OCI-LY3 (cell line): ENCODE measurements at regions not wholly inside any gene's neighbourhood (a gene's known extent, or its start where the extent isn't known, plus 50 kb on each side); places are given as distances from the start of the nearest gene placed in this dataset.

ENCODE experiments used
- CTCF ChIP-seq: fragments of 200-600, 300-600 bp; sonication (generic); IDR thresholded peaks from 2 replicates; pipeline ENCODE4 v1.5.1; 2014; ENCODE audit warnings: antibody characterized with exemption, low read length, low read depth
- EZH2phosphoT487 ChIP-seq: fragments of 200-600 bp; shearing (Covaris generic); IDR thresholded peaks from 2 replicates; pipeline ENCODE4 v1.6.1; 2018; ENCODE audit warnings: antibody characterized with exemption, mixed run types, low read depth

GRCh38 chr15:20645956-20646355 lies 104.4 kb upstream of the GOLGA6L6 start:
- no peak for TF ChIP-seq EZH2phosphoT487
- no peak for TF ChIP-seq CTCF
